ENCODE measurements at regions not wholly inside any gene's neighbourhood (a gene's known extent, or its start where the extent isn't known, plus 50 kb on each side); places are given as distances from the start of the nearest gene placed in this dataset.

DNA sequence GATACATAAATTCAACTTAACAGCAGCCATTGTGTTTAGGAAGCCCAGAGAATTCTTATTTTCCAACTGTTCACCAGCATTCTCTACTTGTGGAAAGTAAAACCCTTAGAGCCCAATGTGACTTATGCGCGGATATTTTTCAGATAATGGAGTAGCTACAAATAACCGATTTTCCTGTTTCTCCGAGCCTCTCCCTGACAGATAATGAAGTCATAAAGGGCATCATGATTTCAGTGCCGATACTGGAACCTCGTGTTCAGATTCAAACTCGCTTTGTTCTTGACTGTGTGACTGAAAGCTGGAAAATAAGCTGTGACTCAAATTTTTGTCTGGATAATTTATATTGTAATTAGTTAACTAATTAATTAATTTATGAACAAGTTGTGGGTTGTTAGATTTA is 228.2 kb downstream of the VAPA start:
- ChIA-PET CTCF (no interaction called here), POLR2A (no interaction called here)
- H3K36me3 ChIP-seq (ENCODE audit: control insufficient read depth, insufficient read depth, low read length) = no peaks in the 10 kb centered on the region
- no peak for TF ChIP-seq SIN3A (IDR thresholded peaks at IDR 0.05; ENCODE audit: borderline replicate concordance, insufficient read depth, low read depth, low read length)
- no peak for TF ChIP-seq TCF7L2 (IDR thresholded peaks at IDR 0.05; ENCODE audit: low read depth, low read length)
- TF ChIP-seq POLR2AphosphoS5 (IDR thresholded peaks at IDR 0.05; ENCODE audit: low read depth, low read length) = no peak
- TF ChIP-seq, protein P1, sequence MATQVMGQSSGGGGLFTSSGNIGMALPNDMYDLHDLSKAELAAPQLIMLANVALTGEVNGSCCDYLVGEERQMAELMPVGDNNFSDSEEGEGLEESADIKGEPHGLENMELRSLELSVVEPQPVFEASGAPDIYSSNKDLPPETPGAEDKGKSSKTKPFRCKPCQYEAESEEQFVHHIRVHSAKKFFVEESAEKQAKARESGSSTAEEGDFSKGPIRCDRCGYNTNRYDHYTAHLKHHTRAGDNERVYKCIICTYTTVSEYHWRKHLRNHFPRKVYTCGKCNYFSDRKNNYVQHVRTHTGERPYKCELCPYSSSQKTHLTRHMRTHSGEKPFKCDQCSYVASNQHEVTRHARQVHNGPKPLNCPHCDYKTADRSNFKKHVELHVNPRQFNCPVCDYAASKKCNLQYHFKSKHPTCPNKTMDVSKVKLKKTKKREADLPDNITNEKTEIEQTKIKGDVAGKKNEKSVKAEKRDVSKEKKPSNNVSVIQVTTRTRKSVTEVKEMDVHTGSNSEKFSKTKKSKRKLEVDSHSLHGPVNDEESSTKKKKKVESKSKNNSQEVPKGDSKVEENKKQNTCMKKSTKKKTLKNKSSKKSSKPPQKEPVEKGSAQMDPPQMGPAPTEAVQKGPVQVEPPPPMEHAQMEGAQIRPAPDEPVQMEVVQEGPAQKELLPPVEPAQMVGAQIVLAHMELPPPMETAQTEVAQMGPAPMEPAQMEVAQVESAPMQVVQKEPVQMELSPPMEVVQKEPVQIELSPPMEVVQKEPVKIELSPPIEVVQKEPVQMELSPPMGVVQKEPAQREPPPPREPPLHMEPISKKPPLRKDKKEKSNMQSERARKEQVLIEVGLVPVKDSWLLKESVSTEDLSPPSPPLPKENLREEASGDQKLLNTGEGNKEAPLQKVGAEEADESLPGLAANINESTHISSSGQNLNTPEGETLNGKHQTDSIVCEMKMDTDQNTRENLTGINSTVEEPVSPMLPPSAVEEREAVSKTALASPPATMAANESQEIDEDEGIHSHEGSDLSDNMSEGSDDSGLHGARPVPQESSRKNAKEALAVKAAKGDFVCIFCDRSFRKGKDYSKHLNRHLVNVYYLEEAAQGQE (IDR thresholded peaks at IDR 0.05; ENCODE audit: insufficient read depth in 1 of 2, low read depth in 2 of 2, low read length in 1 of 2) = no peak
- TF ChIP-seq, protein P2, sequence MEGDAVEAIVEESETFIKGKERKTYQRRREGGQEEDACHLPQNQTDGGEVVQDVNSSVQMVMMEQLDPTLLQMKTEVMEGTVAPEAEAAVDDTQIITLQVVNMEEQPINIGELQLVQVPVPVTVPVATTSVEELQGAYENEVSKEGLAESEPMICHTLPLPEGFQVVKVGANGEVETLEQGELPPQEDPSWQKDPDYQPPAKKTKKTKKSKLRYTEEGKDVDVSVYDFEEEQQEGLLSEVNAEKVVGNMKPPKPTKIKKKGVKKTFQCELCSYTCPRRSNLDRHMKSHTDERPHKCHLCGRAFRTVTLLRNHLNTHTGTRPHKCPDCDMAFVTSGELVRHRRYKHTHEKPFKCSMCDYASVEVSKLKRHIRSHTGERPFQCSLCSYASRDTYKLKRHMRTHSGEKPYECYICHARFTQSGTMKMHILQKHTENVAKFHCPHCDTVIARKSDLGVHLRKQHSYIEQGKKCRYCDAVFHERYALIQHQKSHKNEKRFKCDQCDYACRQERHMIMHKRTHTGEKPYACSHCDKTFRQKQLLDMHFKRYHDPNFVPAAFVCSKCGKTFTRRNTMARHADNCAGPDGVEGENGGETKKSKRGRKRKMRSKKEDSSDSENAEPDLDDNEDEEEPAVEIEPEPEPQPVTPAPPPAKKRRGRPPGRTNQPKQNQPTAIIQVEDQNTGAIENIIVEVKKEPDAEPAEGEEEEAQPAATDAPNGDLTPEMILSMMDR (IDR thresholded peaks at IDR 0.05) = no peak
- in situ Hi-C loops (cut with HindIII; ENCODE audit: low pct_unique_long_range_greater_than_20kb, low sequenced_read_pairs) = no loop called here
- 0 out of 2 replicates have a peak, but pooled peaks cover 2% of the 10 kb centered on the region for H3K27me3 ChIP-seq (ENCODE audit: control insufficient read depth, insufficient read depth, low read length)
- no peak overlapping the region for H3K4me3 ChIP-seq (ENCODE audit: low read depth in 2 of 2, low read length in 2 of 2)
- no peak overlapping the region for H3K27ac ChIP-seq (ENCODE audit: low read length)
- intact Hi-C loops (cut with micrococcal nuclease; ENCODE audit: unreplicated experiment) = no loop called here
- H3K4me1 ChIP-seq (ENCODE audit: control insufficient read depth, insufficient read depth, low read length) = no peaks in the 10 kb centered on the region
- H3K9me3 ChIP-seq (ENCODE audit: control insufficient read depth, insufficient read depth, low read depth, low read length) = no peaks in the 10 kb centered on the region
- BruUV-seq (replicated peaks) = no TSS peak
- ATAC-seq = no peak
- DNase-seq (ENCODE audit: low read depth, low spot score) = no peak

DNA sequence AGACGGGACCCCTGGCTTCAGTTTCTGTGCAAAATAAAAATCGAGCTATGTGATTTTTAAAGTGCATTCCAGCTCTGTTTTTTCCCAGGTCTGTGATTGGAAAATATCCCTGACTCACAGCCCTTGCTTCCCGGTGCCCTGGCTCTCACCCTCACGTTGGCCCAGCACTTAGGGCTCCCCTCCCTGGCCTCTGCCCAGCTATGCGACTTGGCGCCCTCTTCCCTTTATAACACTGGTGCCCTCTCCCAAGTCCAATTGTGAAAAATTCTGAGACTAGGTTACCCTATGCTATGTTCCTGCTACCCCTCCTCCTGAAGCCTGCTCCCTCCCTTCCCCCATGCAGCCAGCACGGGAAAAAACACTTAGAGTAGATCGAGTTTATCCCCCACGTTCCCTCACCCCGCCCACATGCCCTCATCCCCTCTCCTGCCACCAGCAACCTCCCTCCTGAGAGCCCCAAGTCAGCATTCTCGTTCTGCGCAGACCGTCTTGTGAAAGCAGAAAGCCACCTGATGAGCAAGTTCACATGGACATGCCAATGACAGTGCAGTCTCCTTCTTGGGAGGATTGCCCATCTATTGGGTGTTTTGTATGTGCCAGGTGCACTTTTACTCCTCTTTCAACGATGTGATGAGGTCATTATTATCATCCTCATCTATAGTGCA is 228.8 kb downstream of the VAPA start:
- BruUV-seq (replicated peaks) = no TSS peak
- no peak for DNase-seq (ENCODE audit: low read depth, low spot score)
- TF ChIP-seq, protein P2 (IDR thresholded peaks at IDR 0.05) = no peak
- TF ChIP-seq POLR2AphosphoS5 (IDR thresholded peaks at IDR 0.05; ENCODE audit: low read depth, low read length) = no peak
- TF ChIP-seq, protein P1 (IDR thresholded peaks at IDR 0.05; ENCODE audit: insufficient read depth in 1 of 2, low read depth in 2 of 2, low read length in 1 of 2) = no peak
- TF ChIP-seq SIN3A (IDR thresholded peaks at IDR 0.05; ENCODE audit: borderline replicate concordance, insufficient read depth, low read depth, low read length) = no peak
- TF ChIP-seq TCF7L2 (IDR thresholded peaks at IDR 0.05; ENCODE audit: low read depth, low read length) = no peak
- in situ Hi-C loops (cut with HindIII; ENCODE audit: low pct_unique_long_range_greater_than_20kb, low sequenced_read_pairs) = no loop called here
- H3K9me3 ChIP-seq (ENCODE audit: control insufficient read depth, insufficient read depth, low read depth, low read length) = no peaks in the 10 kb centered on the region
- intact Hi-C loops (cut with micrococcal nuclease; ENCODE audit: unreplicated experiment) = no loop called here
- 0 out of 2 replicates have a peak, but pooled peaks cover 2% of the 10 kb centered on the region for H3K27me3 ChIP-seq (ENCODE audit: control insufficient read depth, insufficient read depth, low read length)
- no peaks in the 10 kb centered on the region for H3K36me3 ChIP-seq (ENCODE audit: control insufficient read depth, insufficient read depth, low read length)
- no peaks in the 10 kb centered on the region for H3K4me1 ChIP-seq (ENCODE audit: control insufficient read depth, insufficient read depth, low read length)
- no peak for ATAC-seq
- ChIA-PET CTCF (no interaction called here), POLR2A (no interaction called here)
- H3K27ac ChIP-seq (ENCODE audit: low read length) = no peak overlapping the region
- no peak overlapping the region for H3K4me3 ChIP-seq (ENCODE audit: low read depth in 2 of 2, low read length in 2 of 2)

Data from Panc1 (cell line).